SU-DHL-6 (cell line): ENCODE measurements at regions not wholly inside any gene's neighbourhood (a gene's known extent, or its start where the extent isn't known, plus 50 kb on each side); places are given as distances from the start of the nearest gene placed in this dataset.

Source experiments
- H2AFZ ChIP-seq: fragments of 200-600 bp; sonication (generic); 2 replicates; pipeline ENCODE4 v1.6.1; 2014; ENCODE audit warnings: low read depth, mild to moderate bottlenecking, moderate library complexity, mixed read lengths, antibody characterized with exemption, low read length; ENCODE audit not compliant: severe bottlenecking
- H3F3A ChIP-seq: fragments of 200-600 bp; shearing (Covaris generic); 2 replicates; pipeline ENCODE4 v1.6.0; 2016; ENCODE audit warnings: antibody characterized with exemption, mild to moderate bottlenecking; ENCODE audit not compliant: insufficient read depth
- H3K27ac ChIP-seq: fragments of 200-600 bp; sonication (generic); 2 replicates; pipeline ENCODE4 v1.5.1; 2016; ENCODE audit warnings: low read depth, mild to moderate bottlenecking, low read length, moderate library complexity, mixed read lengths
- H3K27me3 ChIP-seq: fragments of 200-600 bp; sonication (generic), shearing (Covaris generic); 2 replicates; pipeline ENCODE4 v1.6.0; 2014; ENCODE audit warnings: mild to moderate bottlenecking, low read length
- H3K36me3 ChIP-seq: fragments of 200-600 bp; sonication (generic); 2 replicates; pipeline ENCODE4 v1.6.1; 2014; ENCODE audit warnings: mild to moderate bottlenecking, low read length, mixed read lengths
- H3K4me2 ChIP-seq: fragments of 300-600, 200-600 bp; shearing (Covaris generic), sonication (generic); 2 replicates; pipeline ENCODE4 v1.6.0; 2014; ENCODE audit warnings: low read length, low read depth, mild to moderate bottlenecking; ENCODE audit not compliant: poor library complexity, severe bottlenecking
- H3K4me3 ChIP-seq: fragments of 200-600 bp; sonication (generic); 2 replicates; pipeline ENCODE4 v1.5.1; 2014; ENCODE audit warnings: antibody characterized with exemption, low read length, mild to moderate bottlenecking, mixed read lengths; ENCODE audit not compliant: insufficient read depth, poor library complexity, severe bottlenecking
- H3K79me2 ChIP-seq: fragments of 200-600 bp; sonication (generic); 2 replicates; pipeline ENCODE4 v1.6.1; 2014; ENCODE audit warnings: mild to moderate bottlenecking, low read length, moderate library complexity; ENCODE audit not compliant: insufficient read depth
- H3K9ac ChIP-seq: fragments of 200-600 bp; sonication (generic); 2 replicates; pipeline ENCODE4 v1.7.0; 2014; ENCODE audit warnings: mild to moderate bottlenecking, low read length
- H3K9me2 ChIP-seq: fragments of 200-600 bp; sonication (generic); replicated peaks from 2 replicates; pipeline ENCODE4 v1.6.1; 2014; ENCODE audit warnings: low read length; ENCODE audit not compliant: insufficient read depth
- H3K9me3 ChIP-seq: fragments of 200-600 bp; sonication (generic); 2 replicates; pipeline ENCODE4 v1.6.1; 2014; ENCODE audit warnings: low read length, mixed read lengths; ENCODE audit not compliant: insufficient read depth
- H4K20me1 ChIP-seq: fragments of 200-600 bp; sonication (generic); 2 replicates; pipeline ENCODE4 v1.6.1; 2014; ENCODE audit warnings: low read depth, mild to moderate bottlenecking, antibody characterized with exemption, low read length, moderate library complexity, mixed read lengths
- CTCF ChIP-seq: fragments of 200-600 bp; sonication (generic); IDR thresholded peaks from one replicate; pipeline ENCODE4 v1.5.1; 2017; ENCODE audit warnings: antibody characterized with exemption, mild to moderate bottlenecking, low read length, moderate library complexity; ENCODE audit not compliant: insufficient read depth, poor library complexity, severe bottlenecking
- EZH2phosphoT487 ChIP-seq: fragments of 200-600 bp; sonication (generic), shearing (Covaris generic); conservative IDR thresholded peaks from 2 replicates; pipeline ENCODE4 v1.6.1; 2018; ENCODE audit warnings: mild to moderate bottlenecking, antibody characterized with exemption, low read length, moderate library complexity, mixed read lengths

- no peaks in the 10 kb centered on the region for H3K9me3 ChIP-seq
- H3K4me2 ChIP-seq = no peak overlapping the region
- no peak overlapping the region for H3K4me3 ChIP-seq
- no peaks in the 10 kb centered on the region for H3K27me3 ChIP-seq
- TF ChIP-seq CTCF = no peak
- no peak for TF ChIP-seq EZH2phosphoT487
- no peaks in the 10 kb centered on the region for H4K20me1 ChIP-seq
- H3K9me2 ChIP-seq = no peaks in the 10 kb centered on the region
- no peaks in the 10 kb centered on the region for H3K79me2 ChIP-seq
- no peaks in the 10 kb centered on the region for H3K36me3 ChIP-seq
- H3K27ac ChIP-seq = no peak overlapping the region
- no peak overlapping the region for H3K9ac ChIP-seq
- H2AFZ ChIP-seq = no peak overlapping the region
- no peaks in the 10 kb centered on the region for H3F3A ChIP-seq
Measured at GRCh38 chr13:99909097-99909835, 62.3 kb downstream of the ZIC5 start.

- Histone ChIP-seq H3F3A (no peaks in the 10 kb centered on the region), H2AFZ (no peak overlapping the region), H3K27ac (no peak overlapping the region), H3K27me3 (no peaks in the 10 kb centered on the region), H3K9me2 (no peaks in the 10 kb centered on the region), H3K4me2 (no peak overlapping the region), H3K36me3 (no peaks in the 10 kb centered on the region), H3K9me3 (no peaks in the 10 kb centered on the region), H3K79me2 (no peaks in the 10 kb centered on the region), H3K4me3 (no peak overlapping the region), H3K9ac (no peak overlapping the region), H4K20me1 (no peaks in the 10 kb centered on the region)
- TF ChIP-seq EZH2phosphoT487 (no peak), CTCF (no peak)
Measured at GRCh38 chr13:99908140-99908803, 63.3 kb downstream of the ZIC5 start.

GRCh38 chr13:99907627-99908026 is 63.9 kb downstream of the ZIC5 start:
- no peaks in the 10 kb centered on the region for H3K27me3 ChIP-seq
- no peak overlapping the region for H3K4me3 ChIP-seq
- H3F3A ChIP-seq = no peaks in the 10 kb centered on the region
- H3K9me3 ChIP-seq = no peaks in the 10 kb centered on the region
- H3K9ac ChIP-seq = no peak overlapping the region
- H3K4me2 ChIP-seq = no peak overlapping the region
- TF ChIP-seq CTCF = no peak
- H3K27ac ChIP-seq = no peak overlapping the region
- H3K79me2 ChIP-seq = no peaks in the 10 kb centered on the region
- no peaks in the 10 kb centered on the region for H3K9me2 ChIP-seq
- no peak overlapping the region for H2AFZ ChIP-seq
- no peaks in the 10 kb centered on the region for H4K20me1 ChIP-seq
- no peaks in the 10 kb centered on the region for H3K36me3 ChIP-seq
